ENCODE measurements at regions not wholly inside any gene's neighbourhood (a gene's known extent, or its start where the extent isn't known, plus 50 kb on each side); places are given as distances from the start of the nearest gene placed in this dataset.

DNA sequence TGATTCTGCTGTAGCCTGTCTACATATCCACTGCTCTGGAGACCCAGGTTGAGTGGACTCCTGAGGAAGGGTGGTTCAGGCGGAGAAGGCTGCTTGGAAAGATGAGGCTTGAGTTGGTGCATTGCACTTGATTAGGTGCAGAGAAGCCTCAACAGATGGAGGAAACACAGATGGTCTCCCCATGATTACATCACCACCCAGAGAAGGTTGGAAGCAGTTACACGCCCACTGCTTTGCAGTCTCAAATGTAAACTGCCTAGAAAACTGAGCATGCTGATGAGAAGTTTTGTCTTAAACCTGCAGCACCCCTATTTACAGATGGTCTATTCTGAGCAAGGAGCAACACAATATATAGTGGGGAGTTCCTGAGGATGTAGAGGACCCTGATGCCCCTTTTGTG is 266.6 kb downstream of the PIK3R1 start:
- TF ChIP-seq, protein P1, sequence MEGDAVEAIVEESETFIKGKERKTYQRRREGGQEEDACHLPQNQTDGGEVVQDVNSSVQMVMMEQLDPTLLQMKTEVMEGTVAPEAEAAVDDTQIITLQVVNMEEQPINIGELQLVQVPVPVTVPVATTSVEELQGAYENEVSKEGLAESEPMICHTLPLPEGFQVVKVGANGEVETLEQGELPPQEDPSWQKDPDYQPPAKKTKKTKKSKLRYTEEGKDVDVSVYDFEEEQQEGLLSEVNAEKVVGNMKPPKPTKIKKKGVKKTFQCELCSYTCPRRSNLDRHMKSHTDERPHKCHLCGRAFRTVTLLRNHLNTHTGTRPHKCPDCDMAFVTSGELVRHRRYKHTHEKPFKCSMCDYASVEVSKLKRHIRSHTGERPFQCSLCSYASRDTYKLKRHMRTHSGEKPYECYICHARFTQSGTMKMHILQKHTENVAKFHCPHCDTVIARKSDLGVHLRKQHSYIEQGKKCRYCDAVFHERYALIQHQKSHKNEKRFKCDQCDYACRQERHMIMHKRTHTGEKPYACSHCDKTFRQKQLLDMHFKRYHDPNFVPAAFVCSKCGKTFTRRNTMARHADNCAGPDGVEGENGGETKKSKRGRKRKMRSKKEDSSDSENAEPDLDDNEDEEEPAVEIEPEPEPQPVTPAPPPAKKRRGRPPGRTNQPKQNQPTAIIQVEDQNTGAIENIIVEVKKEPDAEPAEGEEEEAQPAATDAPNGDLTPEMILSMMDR (IDR thresholded peaks at IDR 0.05; ENCODE audit: borderline replicate concordance, control extremely low read depth, extremely low read depth, insufficient read depth, missing control alignments): no peak
- DNase-seq (ENCODE audit: low spot score): no peak
- in situ Hi-C loops (cut with MboI; ENCODE audit: low sequenced_read_pairs, unreplicated experiment): no loop called here

- DNase-seq (ENCODE audit: low spot score): no peak
- in situ Hi-C loops (cut with MboI; ENCODE audit: low sequenced_read_pairs, unreplicated experiment): no loop called here
- TF ChIP-seq, protein P1 (IDR thresholded peaks at IDR 0.05; ENCODE audit: borderline replicate concordance, control extremely low read depth, extremely low read depth, insufficient read depth, missing control alignments): no peak
Measured at GRCh38 chr5:68484307-68485068, 268.9 kb downstream of the PIK3R1 start.

GRCh38 chr5:68489556-68489955 is 274.0 kb downstream of the PIK3R1 start:
- DNase-seq (ENCODE audit: low spot score): no peak
- in situ Hi-C loops (cut with MboI; ENCODE audit: low sequenced_read_pairs, unreplicated experiment): no loop called here
- TF ChIP-seq, protein P1 (IDR thresholded peaks at IDR 0.05; ENCODE audit: borderline replicate concordance, control extremely low read depth, extremely low read depth, insufficient read depth, missing control alignments): no peak

DNA sequence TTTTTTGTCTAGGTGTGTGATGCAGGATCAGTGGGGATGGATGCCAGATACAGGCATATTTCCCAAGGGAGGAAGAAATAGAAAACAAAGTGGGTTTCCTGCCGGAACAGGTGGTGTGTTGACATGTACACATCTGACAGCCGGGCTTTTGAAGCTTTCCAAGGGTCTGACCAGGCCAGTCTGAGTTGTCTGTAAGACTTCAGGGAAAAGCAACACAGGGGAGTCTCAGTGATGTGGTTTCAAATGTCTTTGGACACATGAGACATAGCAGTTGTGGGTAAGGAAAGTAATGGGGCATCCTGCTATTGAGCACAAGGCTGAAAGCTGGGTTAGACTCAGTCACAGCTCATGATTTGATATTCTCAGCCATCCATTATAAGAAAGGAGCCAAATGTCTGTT is 274.9 kb downstream of the PIK3R1 start:
- DNase-seq (ENCODE audit: low spot score): no peak
- in situ Hi-C loops (cut with MboI; ENCODE audit: low sequenced_read_pairs, unreplicated experiment): no loop called here
- TF ChIP-seq, protein P1 (IDR thresholded peaks at IDR 0.05; ENCODE audit: borderline replicate concordance, control extremely low read depth, extremely low read depth, insufficient read depth, missing control alignments): no peak

DNA sequence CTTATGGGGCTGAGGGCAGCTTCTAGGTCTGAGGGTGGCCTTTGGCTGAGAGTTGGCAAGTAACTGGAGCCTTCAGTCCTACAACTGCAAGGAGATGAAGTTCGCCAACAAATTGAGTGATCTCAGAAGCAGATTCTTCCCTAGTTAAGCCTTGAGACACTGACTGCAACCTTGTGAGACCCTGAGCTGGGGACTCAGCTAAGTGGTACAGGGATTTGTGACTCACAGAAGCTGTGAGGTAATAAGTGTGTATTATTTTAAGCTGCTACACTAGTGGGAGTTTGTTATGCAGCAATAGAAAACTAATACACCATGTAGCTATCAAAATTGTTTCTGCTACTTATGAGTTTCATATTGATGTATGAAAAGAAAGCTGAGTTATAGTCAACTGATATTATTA is 279.2 kb downstream of the PIK3R1 start:
- in situ Hi-C loops (cut with MboI; ENCODE audit: low sequenced_read_pairs, unreplicated experiment): no loop called here
- TF ChIP-seq, protein P1 (IDR thresholded peaks at IDR 0.05; ENCODE audit: borderline replicate concordance, control extremely low read depth, extremely low read depth, insufficient read depth, missing control alignments): no peak
- no peak for DNase-seq (ENCODE audit: low spot score)

DNA sequence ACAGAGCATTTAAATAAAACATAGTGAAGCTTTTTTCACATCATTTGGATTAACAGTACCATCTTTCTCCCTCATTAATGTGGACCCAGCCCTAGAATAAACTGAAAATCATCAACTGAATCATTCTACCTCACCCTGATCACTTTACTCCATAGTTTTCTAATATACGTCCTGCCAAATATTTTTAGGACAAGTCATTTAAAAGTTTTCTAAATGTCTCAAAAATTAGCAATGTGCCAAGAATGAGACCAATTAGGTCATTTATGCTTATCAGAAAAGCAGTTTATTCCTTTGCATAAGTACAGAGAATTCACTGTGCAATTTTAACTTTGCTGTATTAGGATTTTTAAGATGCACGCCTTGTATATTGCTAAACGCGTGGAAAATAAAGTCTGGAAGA is 284.4 kb downstream of the PIK3R1 start:
- no peak for DNase-seq (ENCODE audit: low spot score)

More for the DNA sequence above, 284.4 kb downstream of the PIK3R1 start:
- in situ Hi-C loops (cut with MboI; ENCODE audit: low sequenced_read_pairs, unreplicated experiment): no loop called here
- TF ChIP-seq, protein P1 (IDR thresholded peaks at IDR 0.05; ENCODE audit: borderline replicate concordance, control extremely low read depth, extremely low read depth, insufficient read depth, missing control alignments): no peak

Measured in GM13976 (cell line).